ENCODE measurements at regions not wholly inside any gene's neighbourhood (a gene's known extent, or its start where the extent isn't known, plus 50 kb on each side); places are given as distances from the start of the nearest gene placed in this dataset.

- TF ChIP-seq EP300 (IDR thresholded peaks at IDR 0.05), result no peak
- TF ChIP-seq POLR2A (IDR thresholded peaks at IDR 0.05), result no peak
- no peak for TF ChIP-seq POLR2AphosphoS5 (IDR thresholded peaks at IDR 0.05)
- TF ChIP-seq CTCF (IDR thresholded peaks at IDR 0.05), result no peak
- Histone ChIP-seq H3K36me3 (no peaks in the 10 kb centered on the region), H3K4me3 (no peak overlapping the region), H3K9me3 (peaks cover 0 to 5% (median 0%) of the 10 kb centered on the region in 4 donors), H3K27me3 (no peaks in the 10 kb centered on the region), H3K4me1 (no peaks in the 10 kb centered on the region), H3K27ac (no peak overlapping the region)
- peak in 1 of 2 donors; percentile 62 for DNase-seq
- ATAC-seq (ENCODE audit: low FRiP score in 2 of 2), result no peak
- WGBS, 2 donors, result 75 to 76% methylated on average over 16 to 18 of the region's 28 CpGs
These were observed 464.9 kb downstream of the PCDH7 start for GRCh38 chr4:31185014-31185585.

DNA sequence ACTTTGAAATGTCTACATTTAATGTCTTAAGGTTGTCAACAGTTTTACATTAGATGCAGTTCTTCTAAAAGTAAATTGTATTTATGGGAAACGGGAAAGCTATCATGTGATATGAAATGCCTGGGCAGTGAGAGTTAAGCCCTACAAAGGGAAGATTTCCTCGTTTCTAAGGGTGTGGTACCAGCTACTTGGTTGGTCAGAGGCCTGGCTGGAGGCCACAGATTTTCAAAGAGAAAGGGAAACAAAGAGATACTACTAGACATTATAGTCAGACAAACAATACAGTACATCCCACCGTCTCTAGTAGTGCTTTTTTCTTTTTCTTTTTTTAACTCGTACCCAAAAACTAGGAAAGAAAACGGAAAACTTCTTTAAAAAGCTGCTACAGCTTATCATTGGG, 467.8 kb downstream of the PCDH7 start:
- ATAC-seq (ENCODE audit: low FRiP score in 2 of 2), result no peak
- peaks cover 0 to 5% (median 0%) of the 10 kb centered on the region in 4 donors for H3K9me3 ChIP-seq
- no peaks in the 10 kb centered on the region for H3K4me1 ChIP-seq
- 68 to 81% methylated on average over 5 of the region's 5 CpGs for WGBS, 2 donors
- no peaks in the 10 kb centered on the region for H3K36me3 ChIP-seq
- no peak overlapping the region for H3K27ac ChIP-seq
- no peak for DNase-seq
- no peak overlapping the region for H3K4me3 ChIP-seq
- no peak for TF ChIP-seq EP300 (IDR thresholded peaks at IDR 0.05)
- TF ChIP-seq CTCF (IDR thresholded peaks at IDR 0.05), result no peak
- no peak for TF ChIP-seq POLR2A (IDR thresholded peaks at IDR 0.05)
- no peak for TF ChIP-seq POLR2AphosphoS5 (IDR thresholded peaks at IDR 0.05)
- no peaks in the 10 kb centered on the region for H3K27me3 ChIP-seq

- WGBS, 2 donors, result 84 to 88% methylated on average over 1 of the region's 1 CpG
- Histone ChIP-seq H3K4me1 (peaks cover 0 to 7% (median 0%) of the 10 kb centered on the region in 4 donors), H3K36me3 (no peaks in the 10 kb centered on the region), H3K27me3 (no peaks in the 10 kb centered on the region), H3K9me3 (peaks cover 0 to 2% (median 0%) of the 10 kb centered on the region in 4 donors), H3K27ac (no peak overlapping the region), H3K4me3 (no peak overlapping the region)
- no peak for ATAC-seq (ENCODE audit: low FRiP score in 2 of 2)
- DNase-seq, result no peak
- TF ChIP-seq EP300 (IDR thresholded peaks at IDR 0.05) (no peak), POLR2A (IDR thresholded peaks at IDR 0.05) (no peak), POLR2AphosphoS5 (IDR thresholded peaks at IDR 0.05) (no peak), CTCF (IDR thresholded peaks at IDR 0.05) (no peak)
These were observed 469.8 kb downstream of the PCDH7 start for GRCh38 chr4:31189938-31190337.

DNA sequence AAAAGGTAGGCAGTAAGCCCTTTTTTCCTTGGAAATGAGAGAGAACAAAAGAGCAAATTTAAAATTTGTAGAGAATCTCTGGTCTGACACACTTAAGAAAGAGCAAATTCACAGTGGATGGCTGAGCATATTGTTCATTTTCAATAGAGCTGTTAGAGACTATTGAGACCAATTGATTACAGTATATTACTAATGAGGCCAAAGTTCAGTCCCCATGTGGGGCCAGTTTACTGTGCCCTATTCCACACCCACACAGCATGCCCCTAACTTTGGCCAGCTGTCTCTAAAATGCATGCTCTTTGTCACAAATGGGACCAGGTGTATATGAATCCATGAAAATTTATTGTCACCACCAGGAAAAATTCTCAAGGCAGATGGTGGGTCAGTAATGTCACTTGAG, 470.5 kb downstream of the PCDH7 start:
- no peak for DNase-seq
- Histone ChIP-seq H3K4me3 (no peak overlapping the region), H3K9me3 (no peaks in the 10 kb centered on the region), H3K27me3 (no peaks in the 10 kb centered on the region), H3K36me3 (no peaks in the 10 kb centered on the region), H3K27ac (no peak overlapping the region), H3K4me1 (peaks cover 0 to 11% (median 0%) of the 10 kb centered on the region in 4 donors)
- no peak for ATAC-seq (ENCODE audit: low FRiP score in 2 of 2)
- TF ChIP-seq CTCF (IDR thresholded peaks at IDR 0.05) (no peak), EP300 (IDR thresholded peaks at IDR 0.05) (no peak)

DNA sequence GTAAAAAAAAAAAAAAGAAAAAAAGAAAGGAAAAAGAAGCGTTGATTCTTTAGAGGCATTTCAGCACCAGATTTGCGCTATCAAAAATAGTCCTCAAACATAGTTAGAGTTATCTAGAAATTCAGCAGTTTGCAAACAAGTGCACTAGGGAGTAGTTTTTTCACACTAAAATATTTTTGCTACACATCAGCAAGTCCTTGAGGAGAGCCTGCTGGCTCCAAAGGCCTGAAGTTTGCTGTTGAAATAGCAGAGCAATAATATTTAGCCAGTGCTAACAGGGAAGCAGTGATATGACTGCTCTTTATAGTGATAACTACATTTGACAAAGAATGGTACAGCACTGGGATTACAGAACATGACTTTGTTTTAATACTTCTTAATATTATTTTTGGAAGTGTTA, 472.2 kb downstream of the PCDH7 start:
- DNase-seq, result no peak
- 55 to 61% methylated on average over 2 of the region's 2 CpGs for WGBS, 2 donors
- H3K27me3 ChIP-seq, result no peaks in the 10 kb centered on the region
- TF ChIP-seq POLR2A (IDR thresholded peaks at IDR 0.05) (no peak), EP300 (IDR thresholded peaks at IDR 0.05) (no peak), POLR2AphosphoS5 (IDR thresholded peaks at IDR 0.05) (no peak), CTCF (IDR thresholded peaks at IDR 0.05) (no peak)
- H3K27ac ChIP-seq, result no peak overlapping the region
- H3K4me1 ChIP-seq, result peaks cover 0 to 11% (median 0%) of the 10 kb centered on the region in 4 donors
- no peaks in the 10 kb centered on the region for H3K36me3 ChIP-seq
- no peaks in the 10 kb centered on the region for H3K9me3 ChIP-seq
- no peak overlapping the region for H3K4me3 ChIP-seq
- ATAC-seq (ENCODE audit: low FRiP score in 2 of 2), result no peak
